ENCODE measurements at regions not wholly inside any gene's neighbourhood (a gene's known extent, or its start where the extent isn't known, plus 50 kb on each side); places are given as distances from the start of the nearest gene placed in this dataset.
A peak's percentile ranks its signal among the peaks of the same experiment; 100 is the strongest.
"Not testable (repeated sequence)": the region's sequence is repeated elsewhere in the genome, so short reads cannot be mapped to it uniquely, and the experiment has no call there.

- ATAC-seq, result no peak
These were observed 408.9 kb downstream of the NAP1L3 start for GRCh38 chrX:93264261-93265002.

GRCh38 chrX:93259029-93259428 is 414.3 kb downstream of the NAP1L3 start:
- in situ Hi-C loops (cut with MboI; ENCODE audit: low sequenced_read_pairs in 4 of 4) (no loop called here), intact Hi-C loops (cut with DNase I; ENCODE audit: low total_unique reads) (no loop called here)
- DNase-seq, result no peak
- Histone ChIP-seq H3K4me1 (no peaks in the 10 kb centered on the region), H3K4me3 (no peak overlapping the region), H3K9me3 (no peaks in the 10 kb centered on the region), H3K27me3 (no peaks in the 10 kb centered on the region), H3K27ac (no peak overlapping the region), H3K36me3 (no peaks in the 10 kb centered on the region)
- ATAC-seq, result no peak
- no peak for TF ChIP-seq POLR2A (IDR thresholded peaks at IDR 0.05)
- TF ChIP-seq, protein P1, sequence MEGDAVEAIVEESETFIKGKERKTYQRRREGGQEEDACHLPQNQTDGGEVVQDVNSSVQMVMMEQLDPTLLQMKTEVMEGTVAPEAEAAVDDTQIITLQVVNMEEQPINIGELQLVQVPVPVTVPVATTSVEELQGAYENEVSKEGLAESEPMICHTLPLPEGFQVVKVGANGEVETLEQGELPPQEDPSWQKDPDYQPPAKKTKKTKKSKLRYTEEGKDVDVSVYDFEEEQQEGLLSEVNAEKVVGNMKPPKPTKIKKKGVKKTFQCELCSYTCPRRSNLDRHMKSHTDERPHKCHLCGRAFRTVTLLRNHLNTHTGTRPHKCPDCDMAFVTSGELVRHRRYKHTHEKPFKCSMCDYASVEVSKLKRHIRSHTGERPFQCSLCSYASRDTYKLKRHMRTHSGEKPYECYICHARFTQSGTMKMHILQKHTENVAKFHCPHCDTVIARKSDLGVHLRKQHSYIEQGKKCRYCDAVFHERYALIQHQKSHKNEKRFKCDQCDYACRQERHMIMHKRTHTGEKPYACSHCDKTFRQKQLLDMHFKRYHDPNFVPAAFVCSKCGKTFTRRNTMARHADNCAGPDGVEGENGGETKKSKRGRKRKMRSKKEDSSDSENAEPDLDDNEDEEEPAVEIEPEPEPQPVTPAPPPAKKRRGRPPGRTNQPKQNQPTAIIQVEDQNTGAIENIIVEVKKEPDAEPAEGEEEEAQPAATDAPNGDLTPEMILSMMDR (IDR thresholded peaks at IDR 0.05 in 4 of 5, conservative IDR thresholded peaks at IDR 0.05 in 1 of 5), result peak in 1 of 5 experiments; percentile 19

More at GRCh38 chrX:93264261-93265002, 408.9 kb downstream of the NAP1L3 start:
- H3K9me3 ChIP-seq, result no peaks in the 10 kb centered on the region
- H3K27ac ChIP-seq, result no peak overlapping the region
- in situ Hi-C loops (cut with MboI; ENCODE audit: low sequenced_read_pairs in 4 of 4), result no loop called here
- no peak for DNase-seq
- no peak overlapping the region for H3K4me3 ChIP-seq
- no peaks in the 10 kb centered on the region for H3K36me3 ChIP-seq
- H3K4me1 ChIP-seq, result no peaks in the 10 kb centered on the region
- TF ChIP-seq POLR2A (IDR thresholded peaks at IDR 0.05), result no peak
- TF ChIP-seq, protein P1 (IDR thresholded peaks at IDR 0.05 in 4 of 5, conservative IDR thresholded peaks at IDR 0.05 in 1 of 5), result no peak
- intact Hi-C loops (cut with DNase I; ENCODE audit: low total_unique reads), result no loop called here
- H3K27me3 ChIP-seq, result no peaks in the 10 kb centered on the region

- intact Hi-C loops (cut with DNase I; ENCODE audit: low total_unique reads), result no loop called here
- no peaks in the 10 kb centered on the region for H3K9me3 ChIP-seq
- H3K4me3 ChIP-seq, result no peak overlapping the region
- H3K27me3 ChIP-seq, result peaks cover 0 to 3% (median 0%) of the 10 kb centered on the region in 3 donors
- in situ Hi-C loops (cut with MboI; ENCODE audit: low sequenced_read_pairs in 4 of 4), result no loop called here
- no peaks in the 10 kb centered on the region for H3K36me3 ChIP-seq
- no peak overlapping the region for H3K27ac ChIP-seq
- DNase-seq (no peak), ATAC-seq (no peak)
- TF ChIP-seq POLR2A (IDR thresholded peaks at IDR 0.05), result no peak
- TF ChIP-seq, protein P1 (IDR thresholded peaks at IDR 0.05 in 4 of 5, conservative IDR thresholded peaks at IDR 0.05 in 1 of 5), result no peak
- H3K4me1 ChIP-seq, result no peaks in the 10 kb centered on the region
These were observed 430.5 kb downstream of the NAP1L3 start for GRCh38 chrX:93242897-93243296.

GRCh38 chrX:93235494-93236256 is 437.7 kb downstream of the NAP1L3 start:
- H3K36me3 ChIP-seq; ATAC-seq; DNase-seq; H3K9me3 ChIP-seq; in situ Hi-C loops (cut with MboI; ENCODE audit: low sequenced_read_pairs in 4 of 4); H3K27me3 ChIP-seq; intact Hi-C loops (cut with DNase I; ENCODE audit: low total_unique reads); H3K27ac ChIP-seq; H3K4me1 ChIP-seq; H3K4me3 ChIP-seq: not testable (repeated sequence)

- Histone ChIP-seq H3K9me3 (no peaks in the 10 kb centered on the region), H3K36me3 (no peaks in the 10 kb centered on the region), H3K4me3 (no peak overlapping the region), H3K4me1 (no peaks in the 10 kb centered on the region), H3K27ac (no peak overlapping the region), H3K27me3 (no peaks in the 10 kb centered on the region)
- TF ChIP-seq POLR2A (IDR thresholded peaks at IDR 0.05), result no peak
- TF ChIP-seq, protein P1 (IDR thresholded peaks at IDR 0.05 in 4 of 5, conservative IDR thresholded peaks at IDR 0.05 in 1 of 5), result no peak
- in situ Hi-C loops (cut with MboI; ENCODE audit: low sequenced_read_pairs in 4 of 4), result no loop called here
- intact Hi-C loops (cut with DNase I; ENCODE audit: low total_unique reads), result no loop called here
- ATAC-seq, result no peak
- DNase-seq, result no peak
These were observed 444.3 kb downstream of the NAP1L3 start for GRCh38 chrX:93229036-93229435.
